ENCODE measurements at regions not wholly inside any gene's neighbourhood (a gene's known extent, or its start where the extent isn't known, plus 50 kb on each side); places are given as distances from the start of the nearest gene placed in this dataset.

DNA sequence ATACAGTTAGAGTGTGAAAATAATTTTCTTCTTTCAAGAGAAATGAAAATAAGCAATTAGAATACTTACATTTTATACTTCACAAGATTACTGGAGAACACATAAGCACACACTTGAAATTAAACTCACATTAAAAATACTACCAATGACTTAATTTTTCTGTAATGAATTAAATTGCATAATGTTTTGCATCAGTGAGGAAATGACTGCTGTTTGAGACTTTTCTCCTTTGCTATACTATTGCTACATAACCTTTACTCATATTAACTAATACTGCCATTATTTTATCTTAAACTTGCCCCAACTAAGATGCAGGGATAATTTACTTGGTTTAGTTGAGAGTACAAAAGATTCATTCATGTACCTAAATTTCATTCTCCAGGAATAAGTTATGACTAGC, 590.9 kb downstream of the ARAP2 start:
- H3K4me1 ChIP-seq (ENCODE audit: low read depth) = no peaks in the 10 kb centered on the region
- no peak overlapping the region for H3K27ac ChIP-seq
- no peak overlapping the region for H3K4me3 ChIP-seq
- no peak for DNase-seq (ENCODE audit: low read depth in 1 of 2, low spot score in 1 of 2)
- no peaks in the 10 kb centered on the region for H3K9me3 ChIP-seq (ENCODE audit: low read depth)
- TF ChIP-seq CTCF (IDR thresholded peaks at IDR 0.05; ENCODE audit: low read depth, low read length) = no peak
- H3K36me3 ChIP-seq = no peaks in the 10 kb centered on the region
- H3K27me3 ChIP-seq = no peaks in the 10 kb centered on the region

DNA sequence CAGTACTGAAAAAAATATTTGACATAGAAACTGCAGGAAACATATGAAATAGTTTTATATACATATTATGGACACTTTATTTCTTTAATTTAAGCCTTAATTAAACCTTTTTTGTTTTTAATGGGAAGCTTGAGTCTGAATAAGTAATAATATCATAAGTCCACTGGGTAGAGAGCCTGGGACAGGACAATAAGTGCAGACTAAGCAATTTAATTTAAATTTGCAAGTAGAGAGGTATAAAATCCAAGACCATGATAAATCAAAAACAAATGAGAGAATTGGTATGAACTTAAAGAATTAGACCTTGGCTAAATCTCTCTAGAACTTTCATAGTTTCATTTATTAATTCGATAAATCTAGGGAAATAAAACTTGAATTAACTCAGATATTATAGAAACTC, 571.2 kb downstream of the ARAP2 start:
- no peak overlapping the region for H3K4me3 ChIP-seq
- no peaks in the 10 kb centered on the region for H3K4me1 ChIP-seq (ENCODE audit: low read depth)
- H3K27ac ChIP-seq = no peak overlapping the region
- H3K9me3 ChIP-seq (ENCODE audit: low read depth) = no peaks in the 10 kb centered on the region
- no peaks in the 10 kb centered on the region for H3K36me3 ChIP-seq
- no peak for DNase-seq (ENCODE audit: low read depth in 1 of 2, low spot score in 1 of 2)
- no peaks in the 10 kb centered on the region for H3K27me3 ChIP-seq
- TF ChIP-seq CTCF (IDR thresholded peaks at IDR 0.05; ENCODE audit: low read depth, low read length) = no peak

- no peak for TF ChIP-seq CTCF (IDR thresholded peaks at IDR 0.05; ENCODE audit: low read depth, low read length)
- no peak for DNase-seq (ENCODE audit: low read depth in 1 of 2, low spot score in 1 of 2)
- no peaks in the 10 kb centered on the region for H3K36me3 ChIP-seq
- H3K4me3 ChIP-seq = no peak overlapping the region
- H3K27me3 ChIP-seq = no peaks in the 10 kb centered on the region
- H3K9me3 ChIP-seq (ENCODE audit: low read depth) = no peaks in the 10 kb centered on the region
- no peaks in the 10 kb centered on the region for H3K4me1 ChIP-seq (ENCODE audit: low read depth)
- H3K27ac ChIP-seq = no peak overlapping the region
Observed at GRCh38 chr4:35684755-35685154, 559.6 kb downstream of the ARAP2 start.

DNA sequence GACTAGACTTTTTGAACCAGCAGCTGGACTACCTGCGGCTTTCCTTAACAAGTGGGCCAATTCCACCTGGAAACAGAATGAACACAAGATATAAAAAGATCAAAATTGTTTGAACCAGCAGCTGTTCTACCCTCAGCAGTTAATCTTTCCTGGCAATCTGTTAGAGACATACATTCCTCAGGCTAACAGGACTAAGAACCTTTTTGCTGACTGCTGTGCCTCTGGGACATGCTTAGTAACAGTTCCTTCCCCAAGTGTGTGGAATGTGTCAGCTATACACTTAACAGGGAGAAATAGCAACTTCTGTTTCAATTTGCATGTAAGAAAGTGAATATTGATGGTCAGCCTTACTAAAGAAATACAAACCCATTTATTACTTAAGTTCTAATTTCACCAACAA, 554.4 kb downstream of the ARAP2 start:
- peak in 1 of 2 donors; percentile 35 for DNase-seq (ENCODE audit: low read depth in 1 of 2, low spot score in 1 of 2)
- H3K4me3 ChIP-seq = no peak overlapping the region
- H3K27ac ChIP-seq = no peak overlapping the region
- H3K4me1 ChIP-seq (ENCODE audit: low read depth) = peaks cover 5% of the 10 kb centered on the region
- no peak for TF ChIP-seq CTCF (IDR thresholded peaks at IDR 0.05; ENCODE audit: low read depth, low read length)
- H3K27me3 ChIP-seq = no peaks in the 10 kb centered on the region
- no peaks in the 10 kb centered on the region for H3K9me3 ChIP-seq (ENCODE audit: low read depth)
- no peaks in the 10 kb centered on the region for H3K36me3 ChIP-seq

- H3K27ac ChIP-seq = no peak overlapping the region
- no peaks in the 10 kb centered on the region for H3K36me3 ChIP-seq
- no peaks in the 10 kb centered on the region for H3K27me3 ChIP-seq
- TF ChIP-seq CTCF (IDR thresholded peaks at IDR 0.05; ENCODE audit: low read depth, low read length) = no peak
- peaks cover 5% of the 10 kb centered on the region for H3K4me1 ChIP-seq (ENCODE audit: low read depth)
- H3K4me3 ChIP-seq = no peak overlapping the region
- DNase-seq (ENCODE audit: low read depth in 1 of 2, low spot score in 1 of 2) = no peak
- no peaks in the 10 kb centered on the region for H3K9me3 ChIP-seq (ENCODE audit: low read depth)
Observed at GRCh38 chr4:35690271-35690670, 554.0 kb downstream of the ARAP2 start.

DNA sequence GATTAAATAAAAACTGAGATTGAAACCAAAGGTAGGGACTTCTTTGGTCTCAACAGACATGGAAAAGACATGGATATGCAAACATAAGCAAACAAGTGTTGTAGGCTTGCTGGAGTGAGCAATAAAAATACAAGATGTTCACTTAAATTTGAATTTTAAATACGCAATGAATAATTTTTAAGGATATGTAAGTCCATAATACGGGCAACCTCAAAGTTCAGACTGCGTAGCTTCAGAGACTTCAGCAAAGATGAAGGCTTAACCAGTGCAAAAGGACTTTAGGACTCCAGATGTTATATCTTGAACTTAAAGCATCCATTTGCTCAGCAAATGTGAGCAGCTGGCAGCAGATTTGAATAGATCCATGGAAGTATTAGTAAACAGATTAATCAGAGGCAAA, 549.3 kb downstream of the ARAP2 start:
- no peak for TF ChIP-seq CTCF (IDR thresholded peaks at IDR 0.05; ENCODE audit: low read depth, low read length)
- Histone ChIP-seq H3K36me3 (no peaks in the 10 kb centered on the region), H3K4me3 (no peak overlapping the region), H3K27me3 (no peaks in the 10 kb centered on the region), H3K4me1 (ENCODE audit: low read depth) (peaks cover 2% of the 10 kb centered on the region), H3K9me3 (ENCODE audit: low read depth) (no peaks in the 10 kb centered on the region), H3K27ac (no peak overlapping the region)
- no peak for DNase-seq (ENCODE audit: low read depth in 1 of 2, low spot score in 1 of 2)
